AG08395 (cell line): ENCODE measurements at regions not wholly inside any gene's neighbourhood (a gene's known extent, or its start where the extent isn't known, plus 50 kb on each side); places are given as distances from the start of the nearest gene placed in this dataset.

ENCODE experiments used
- DNase-seq: peaks from one replicate; pipeline ENCODE4 v3.0.0; 2012; ENCODE audit warnings: mixed read lengths, low spot score

GRCh38 chr4:129350834-129351721, 255.1 kb downstream of the C4orf33 start:
- DNase-seq, result no peak

- no peak for DNase-seq
Measured at GRCh38 chr4:129352480-129352879, 256.5 kb downstream of the C4orf33 start.

DNA sequence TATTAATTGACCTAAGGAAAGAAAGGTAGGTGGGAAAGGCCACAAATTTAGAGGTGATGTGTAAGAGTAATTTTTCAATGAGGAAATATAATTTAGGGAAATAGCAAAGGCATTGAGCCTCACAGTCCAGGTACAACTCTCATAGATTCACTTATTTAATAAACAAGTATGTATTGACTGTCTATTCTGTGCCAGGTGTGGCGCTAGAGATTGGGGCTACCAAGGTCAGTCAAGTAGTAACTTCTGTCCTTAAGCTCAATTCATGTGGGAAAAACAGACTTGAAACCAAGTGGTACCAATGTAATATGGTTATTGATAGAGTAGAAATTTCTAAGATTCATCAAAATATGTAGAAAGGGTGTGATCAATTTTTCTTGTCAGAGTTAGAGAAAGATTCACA, 257.5 kb downstream of the C4orf33 start:
- DNase-seq, result no peak

DNA sequence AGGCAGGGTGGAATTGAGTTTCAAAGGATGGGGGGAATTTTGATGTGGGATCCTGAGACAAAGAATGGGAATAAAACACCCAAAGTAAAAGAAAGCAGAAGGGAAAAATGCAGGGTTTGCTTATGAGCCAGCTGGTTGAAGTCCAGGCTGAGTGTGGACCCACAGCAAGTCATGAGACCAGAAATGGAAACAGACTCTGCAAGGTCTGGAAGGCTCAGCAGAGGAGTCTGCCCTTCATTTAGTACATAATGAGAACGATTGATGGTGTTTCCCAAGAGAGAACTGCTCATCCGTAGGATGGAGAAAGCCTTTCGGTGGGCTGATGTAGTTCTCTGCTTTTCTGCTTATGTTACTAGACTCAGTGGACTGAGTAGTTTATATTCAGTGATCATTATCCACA, 259.1 kb downstream of the C4orf33 start:
- no peak for DNase-seq

GRCh38 chr4:129355516-129355915, 259.6 kb downstream of the C4orf33 start:
- DNase-seq, result no peak

- DNase-seq, result no peak
Measured at GRCh38 chr4:129358571-129358970, 262.6 kb downstream of the C4orf33 start.

DNA sequence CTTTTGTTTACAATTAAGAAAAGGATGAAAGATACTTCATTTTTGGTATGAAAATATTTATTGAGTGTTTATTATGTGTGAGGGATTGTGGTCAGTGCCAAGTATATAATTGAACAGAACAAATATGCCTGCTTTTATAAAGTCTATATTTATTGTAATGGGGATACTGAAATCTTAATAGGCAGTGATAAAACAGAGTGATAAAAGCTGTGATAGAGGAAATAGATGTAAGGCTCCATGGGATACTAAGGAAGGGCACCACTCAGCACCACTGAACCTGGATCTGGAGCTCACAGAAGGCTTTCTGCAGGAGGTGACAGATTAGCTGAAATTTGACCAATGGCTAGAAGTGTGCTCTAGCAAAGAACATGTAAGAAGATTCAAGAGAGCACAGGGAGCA, 263.5 kb downstream of the C4orf33 start:
- no peak for DNase-seq

- DNase-seq, result peak; percentile 68
Measured at GRCh38 chr4:129362691-129363274, 266.8 kb downstream of the C4orf33 start.

GRCh38 chr4:129364747-129365452, 268.9 kb downstream of the C4orf33 start:
- DNase-seq, result no peak

DNA sequence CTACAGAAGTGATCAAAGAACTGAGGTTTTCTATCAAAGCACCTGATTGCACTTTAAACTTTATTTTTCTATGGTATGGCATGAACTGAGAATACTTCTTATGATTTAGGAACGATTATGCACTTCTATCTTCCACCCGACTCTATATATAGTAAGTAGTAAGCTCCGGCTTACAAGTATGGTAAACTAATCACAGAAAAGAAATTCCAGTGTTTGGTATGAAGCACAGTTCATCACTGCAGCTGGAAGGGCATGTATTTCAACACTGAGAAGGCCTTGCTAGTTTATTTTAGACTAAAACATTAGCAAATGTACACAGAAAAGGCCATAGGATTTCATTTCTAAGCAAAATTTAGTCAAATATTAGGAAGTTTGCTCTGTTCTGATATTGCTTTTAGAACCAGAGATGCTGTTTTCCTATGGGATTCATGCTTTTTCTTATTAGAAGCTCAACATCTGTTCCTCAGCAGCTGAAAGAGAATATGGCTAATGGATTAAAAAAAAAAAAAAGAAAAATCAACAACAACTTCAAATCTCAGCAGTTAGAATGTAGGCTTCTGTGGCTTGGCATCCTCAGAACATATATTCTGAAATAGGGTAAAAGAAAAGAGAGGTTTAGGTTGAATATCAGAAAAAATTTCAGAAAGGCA, 273.5 kb downstream of the C4orf33 start:
- no peak for DNase-seq

DNA sequence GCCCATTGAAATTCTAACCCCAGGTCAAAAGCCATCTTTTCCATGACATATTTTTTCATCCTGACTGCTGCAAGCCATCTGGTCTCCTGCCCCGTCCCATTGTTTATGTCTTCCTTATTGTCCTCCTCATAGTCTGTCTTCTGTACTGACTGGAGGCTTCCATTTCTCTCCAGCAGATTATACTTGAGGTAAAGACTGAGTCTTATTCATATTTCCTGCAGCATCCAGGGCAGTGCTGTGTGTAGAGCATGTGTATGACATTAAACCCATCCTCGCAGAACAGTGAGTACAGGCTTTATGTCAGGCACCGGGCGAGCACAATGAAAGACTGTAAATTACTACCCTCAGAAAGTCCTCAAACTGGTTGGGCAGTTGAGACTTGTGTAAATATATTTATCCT, 275.1 kb downstream of the C4orf33 start:
- DNase-seq, result no peak

DNA sequence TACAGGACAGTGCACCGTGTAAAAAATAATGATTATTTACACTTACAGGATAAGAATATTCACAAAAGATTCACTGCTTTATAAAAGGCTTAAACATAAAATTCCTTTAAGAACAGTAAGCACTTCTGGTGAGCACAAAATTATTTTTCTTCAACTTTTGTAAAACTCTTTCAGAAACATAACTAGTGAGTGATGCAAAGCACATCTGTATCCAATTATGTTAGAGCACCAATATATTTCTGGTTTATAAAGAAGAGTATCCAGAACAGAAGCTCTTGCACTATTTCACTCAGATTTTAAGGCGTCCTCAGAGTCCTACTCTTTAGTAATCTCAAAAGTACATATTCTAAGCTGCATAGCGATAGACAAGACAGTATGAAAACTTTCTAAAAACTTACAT, 276.0 kb downstream of the C4orf33 start:
- no peak for DNase-seq

DNA sequence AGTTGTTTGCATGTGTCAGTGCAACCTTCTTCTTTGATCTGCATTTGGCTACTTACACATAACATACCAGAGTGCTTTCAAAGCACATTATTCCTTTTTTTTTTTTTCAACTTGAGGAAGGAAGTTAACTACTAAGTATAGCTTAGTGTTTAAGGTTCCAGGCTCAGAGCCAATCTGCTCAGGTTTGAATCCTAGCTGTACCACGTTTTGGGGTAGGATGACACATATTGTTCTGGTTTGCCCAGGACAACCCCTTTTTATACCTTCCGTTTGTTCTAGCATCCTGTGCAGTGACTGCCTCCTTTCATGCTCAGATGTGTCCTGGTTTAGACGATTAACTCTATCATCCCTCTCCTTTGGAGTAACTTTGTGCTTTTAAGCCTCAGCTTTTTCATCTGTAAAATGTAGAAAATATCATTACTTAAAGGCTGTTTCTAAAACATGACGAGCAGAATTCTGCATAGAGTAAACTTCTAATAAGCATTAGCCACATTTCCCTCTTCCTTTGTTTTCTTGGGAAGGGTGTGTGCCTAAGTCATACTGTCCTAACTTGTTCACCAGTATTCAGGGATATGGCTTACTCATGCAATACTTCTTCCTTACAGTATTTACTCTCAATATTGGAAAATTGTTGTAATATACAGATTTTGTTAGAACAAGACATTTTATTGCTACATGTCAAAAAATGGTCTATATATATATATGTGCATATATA, 281.3 kb downstream of the C4orf33 start:
- no peak for DNase-seq

GRCh38 chr4:129378364-129378763, 282.4 kb downstream of the C4orf33 start:
- no peak for DNase-seq

- no peak for DNase-seq
Measured at GRCh38 chr4:129379429-129379828, 283.5 kb downstream of the C4orf33 start.

- no peak for DNase-seq
Measured at GRCh38 chr4:129384974-129385373, 289.0 kb downstream of the C4orf33 start.

- DNase-seq, result no peak
Measured at GRCh38 chr4:129387666-129388065, 291.7 kb downstream of the C4orf33 start.

GRCh38 chr4:129393976-129394375, 298.0 kb downstream of the C4orf33 start:
- DNase-seq, result no peak

- no peak for DNase-seq
Measured at GRCh38 chr4:129394635-129395034, 298.7 kb downstream of the C4orf33 start.

- DNase-seq, result no peak
Measured at GRCh38 chr4:129403848-129404247, 307.9 kb downstream of the C4orf33 start.

DNA sequence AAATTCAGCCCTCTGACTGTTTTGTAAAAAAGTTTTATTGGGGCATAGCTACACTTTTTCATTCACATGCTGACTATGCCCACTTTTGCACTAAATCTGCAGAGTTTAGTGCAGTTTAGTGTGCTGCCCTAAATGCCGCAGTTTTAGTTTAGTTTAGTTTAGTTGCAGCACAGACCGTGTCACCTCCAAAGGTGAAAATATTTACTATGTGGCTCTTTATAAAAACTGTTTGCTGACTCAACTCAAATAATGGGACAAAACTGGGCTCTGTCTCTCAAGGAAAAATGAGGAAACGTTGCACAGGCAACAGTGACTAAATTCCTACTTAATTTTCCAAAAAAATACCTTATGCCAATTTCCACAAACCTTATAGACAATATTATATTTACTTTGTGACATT, 314.2 kb downstream of the C4orf33 start:
- DNase-seq, result no peak

DNA sequence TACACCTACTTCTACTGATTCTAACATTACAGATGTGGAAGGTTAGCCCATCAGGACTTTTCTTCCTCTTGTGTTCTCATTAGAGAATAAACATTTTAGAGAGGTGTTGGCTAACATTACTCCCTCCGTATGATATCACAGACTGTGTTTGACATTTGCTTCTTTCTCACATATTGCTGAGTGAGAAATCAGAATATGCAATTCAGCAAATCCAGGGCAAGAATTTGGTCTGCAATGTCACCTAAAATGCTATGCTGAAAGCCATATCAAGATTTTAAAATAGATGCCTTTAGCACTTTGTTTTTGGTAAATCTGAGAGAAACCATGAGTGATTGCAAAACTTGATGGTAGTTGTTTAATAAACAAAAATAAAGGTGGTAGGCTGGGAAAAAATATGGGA, 319.1 kb downstream of the C4orf33 start:
- DNase-seq, result no peak
